ENCODE measurements at regions not wholly inside any gene's neighbourhood (a gene's known extent, or its start where the extent isn't known, plus 50 kb on each side); places are given as distances from the start of the nearest gene placed in this dataset.

GRCh38 chr5:68647743-68648142 lies 432.2 kb downstream of the PIK3R1 start:
- TF ChIP-seq CTCF (IDR thresholded peaks at IDR 0.05 in 8 of 11, conservative IDR thresholded peaks at IDR 0.05 in 3 of 11) (no peak), POLR2A (IDR thresholded peaks at IDR 0.05) (no peak)
